Glutamatergic neuron (in vitro differentiated cells): ENCODE measurements at regions not wholly inside any gene's neighbourhood (a gene's known extent, or its start where the extent isn't known, plus 50 kb on each side); places are given as distances from the start of the nearest gene placed in this dataset.
"Not testable (repeated sequence)": the region's sequence is repeated elsewhere in the genome, so short reads cannot be mapped to it uniquely, and the experiment has no call there.

ENCODE experiments used
- DNase-seq: peaks from one replicate; pipeline ENCODE4 v3.0.0; 2022
- H3K27ac Mint-ChIP-seq: one replicate; pipeline ENCODE4 v1.8.0; 2020; ENCODE audit warnings: mild to moderate bottlenecking, mixed read lengths, inconsistent platforms; ENCODE audit not compliant: unreplicated experiment
- H3K27me3 Mint-ChIP-seq: one replicate; pipeline ENCODE4 v1.8.0; 2020; ENCODE audit warnings: mild to moderate bottlenecking, moderate library complexity, mixed read lengths, inconsistent platforms; ENCODE audit not compliant: unreplicated experiment
- H3K36me3 Mint-ChIP-seq: one replicate; pipeline ENCODE4 v1.8.0; 2020; ENCODE audit warnings: mild to moderate bottlenecking, mixed read lengths, inconsistent platforms; ENCODE audit not compliant: unreplicated experiment
- H3K4me1 Mint-ChIP-seq: one replicate; pipeline ENCODE4 v1.8.0; 2020; ENCODE audit warnings: mild to moderate bottlenecking, low read depth, mixed read lengths, inconsistent platforms; ENCODE audit not compliant: unreplicated experiment
- H3K4me3 Mint-ChIP-seq: one replicate; pipeline ENCODE4 v1.8.0; 2020; ENCODE audit warnings: mild to moderate bottlenecking, mixed read lengths, inconsistent platforms; ENCODE audit not compliant: unreplicated experiment
- H3K9me3 Mint-ChIP-seq: one replicate; pipeline ENCODE4 v1.8.0; 2020; ENCODE audit warnings: mild to moderate bottlenecking, moderate library complexity, mixed read lengths, inconsistent platforms; ENCODE audit not compliant: unreplicated experiment
- TF ChIP-seq, protein P1 (sequence below): fragments of 200-600 bp; sonication (generic); IDR thresholded peaks from one replicate; pipeline ENCODE4 v1.5.0; 2021; ENCODE audit not compliant: partially characterized antibody, unreplicated experiment

- no peaks in the 10 kb centered on the region for H3K4me1 Mint-ChIP-seq
- H3K36me3 Mint-ChIP-seq = no peaks in the 10 kb centered on the region
- H3K4me3 Mint-ChIP-seq = no peak overlapping the region
- H3K27ac Mint-ChIP-seq = no peak overlapping the region
- H3K9me3 Mint-ChIP-seq = no peaks in the 10 kb centered on the region
- DNase-seq = no peak
- no peaks in the 10 kb centered on the region for H3K27me3 Mint-ChIP-seq
- TF ChIP-seq, protein P1, sequence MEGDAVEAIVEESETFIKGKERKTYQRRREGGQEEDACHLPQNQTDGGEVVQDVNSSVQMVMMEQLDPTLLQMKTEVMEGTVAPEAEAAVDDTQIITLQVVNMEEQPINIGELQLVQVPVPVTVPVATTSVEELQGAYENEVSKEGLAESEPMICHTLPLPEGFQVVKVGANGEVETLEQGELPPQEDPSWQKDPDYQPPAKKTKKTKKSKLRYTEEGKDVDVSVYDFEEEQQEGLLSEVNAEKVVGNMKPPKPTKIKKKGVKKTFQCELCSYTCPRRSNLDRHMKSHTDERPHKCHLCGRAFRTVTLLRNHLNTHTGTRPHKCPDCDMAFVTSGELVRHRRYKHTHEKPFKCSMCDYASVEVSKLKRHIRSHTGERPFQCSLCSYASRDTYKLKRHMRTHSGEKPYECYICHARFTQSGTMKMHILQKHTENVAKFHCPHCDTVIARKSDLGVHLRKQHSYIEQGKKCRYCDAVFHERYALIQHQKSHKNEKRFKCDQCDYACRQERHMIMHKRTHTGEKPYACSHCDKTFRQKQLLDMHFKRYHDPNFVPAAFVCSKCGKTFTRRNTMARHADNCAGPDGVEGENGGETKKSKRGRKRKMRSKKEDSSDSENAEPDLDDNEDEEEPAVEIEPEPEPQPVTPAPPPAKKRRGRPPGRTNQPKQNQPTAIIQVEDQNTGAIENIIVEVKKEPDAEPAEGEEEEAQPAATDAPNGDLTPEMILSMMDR = no peak
These were observed 62.4 kb downstream of the PAGE2 start for GRCh38 chrX:55151199-55151598.

DNA sequence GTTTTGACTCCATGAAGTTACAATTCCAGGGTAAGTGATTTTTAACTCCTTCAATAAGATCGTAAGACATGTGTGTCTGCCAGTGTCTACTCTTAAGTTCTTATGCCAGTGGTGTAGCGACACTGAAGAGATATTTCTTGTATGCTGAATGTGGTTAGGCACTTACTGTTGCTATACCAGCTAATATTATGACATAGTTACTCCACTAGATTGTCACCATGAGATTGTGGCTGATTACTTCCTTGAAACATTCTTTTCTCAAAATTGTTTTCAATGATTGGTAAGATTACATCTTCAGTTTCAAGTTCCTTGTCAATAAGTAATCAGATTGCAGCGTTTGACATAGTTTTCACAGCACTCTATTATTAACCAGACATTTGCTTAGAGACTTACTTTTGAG, 60.6 kb upstream of the PAGE5 start:
- no peaks in the 10 kb centered on the region for H3K27me3 Mint-ChIP-seq
- H3K4me1 Mint-ChIP-seq = no peaks in the 10 kb centered on the region
- no peak overlapping the region for H3K4me3 Mint-ChIP-seq
- H3K27ac Mint-ChIP-seq = no peak overlapping the region
- peaks cover 8% of the 10 kb centered on the region for H3K9me3 Mint-ChIP-seq
- no peak for DNase-seq
- H3K36me3 Mint-ChIP-seq = no peaks in the 10 kb centered on the region
- TF ChIP-seq, protein P1 = no peak

- Mint-ChIP-seq H3K27me3 (no peaks in the 10 kb centered on the region), H3K4me3 (peak overlapping the region; percentile 94), H3K27ac (peak overlapping the region; percentile 77), H3K36me3 (no peaks in the 10 kb centered on the region), H3K9me3 (peaks cover 8% of the 10 kb centered on the region), H3K4me1 (no peaks in the 10 kb centered on the region)
- TF ChIP-seq, protein P1 = no peak
- DNase-seq = peak; percentile 85
These were observed 59.2 kb upstream of the PAGE5 start for GRCh38 chrX:55160685-55161552.

- H3K4me1 Mint-ChIP-seq = no peaks in the 10 kb centered on the region
- no peaks in the 10 kb centered on the region for H3K27me3 Mint-ChIP-seq
- no peaks in the 10 kb centered on the region for H3K36me3 Mint-ChIP-seq
- H3K4me3 Mint-ChIP-seq = peak overlapping the region; percentile 94
- TF ChIP-seq, protein P1 = no peak
- no peak for DNase-seq
- H3K27ac Mint-ChIP-seq = peak overlapping the region; percentile 79
- H3K9me3 Mint-ChIP-seq = peaks cover 8% of the 10 kb centered on the region
These were observed 58.6 kb upstream of the PAGE5 start for GRCh38 chrX:55161581-55161980.

GRCh38 chrX:55163171-55163570, 57.0 kb upstream of the PAGE5 start:
- Mint-ChIP-seq H3K4me3 (no peak overlapping the region), H3K36me3 (no peaks in the 10 kb centered on the region), H3K27ac (no peak overlapping the region), H3K9me3 (peaks cover 8% of the 10 kb centered on the region), H3K27me3 (no peaks in the 10 kb centered on the region), H3K4me1 (no peaks in the 10 kb centered on the region)
- TF ChIP-seq, protein P1 = no peak
- DNase-seq = no peak

GRCh38 chrX:55165026-55165425, 55.1 kb upstream of the PAGE5 start:
- H3K36me3 Mint-ChIP-seq, H3K9me3 Mint-ChIP-seq, H3K4me1 Mint-ChIP-seq, H3K4me3 Mint-ChIP-seq, DNase-seq, H3K27me3 Mint-ChIP-seq, H3K27ac Mint-ChIP-seq: not testable (repeated sequence)
